ENCODE measurements at regions not wholly inside any gene's neighbourhood (a gene's known extent, or its start where the extent isn't known, plus 50 kb on each side); places are given as distances from the start of the nearest gene placed in this dataset.

DNA sequence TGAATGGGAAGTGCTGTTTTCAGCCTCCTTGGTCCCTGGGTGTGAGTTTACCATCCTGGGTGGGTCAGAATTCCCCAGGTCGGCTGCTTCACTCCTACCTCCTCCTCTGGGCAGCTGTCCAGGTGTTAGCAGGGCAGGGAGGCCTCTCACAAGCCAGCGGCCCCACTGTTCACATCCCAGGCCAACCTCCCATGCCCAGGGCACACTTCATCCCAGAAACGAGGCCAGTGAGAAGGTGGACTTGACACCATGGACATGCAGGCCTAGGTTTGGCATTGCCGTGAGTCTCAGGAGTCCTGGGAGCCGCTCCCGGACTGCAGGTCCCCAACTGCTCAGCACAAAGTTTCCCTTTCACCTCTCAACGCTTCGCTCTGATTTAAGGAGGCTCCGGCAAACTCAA, 229.6 kb upstream of the IRX2 start:
- TF ChIP-seq CTCF (IDR thresholded peaks at IDR 0.05) (no peak), KAT7 (CRISPR knock-in tag; IDR thresholded peaks at IDR 0.05; ENCODE audit: borderline replicate concordance) (no peak), ZNF671 (CRISPR knock-in tag; IDR thresholded peaks at IDR 0.05) (no peak), ZSCAN18 (CRISPR knock-in tag; IDR thresholded peaks at IDR 0.05) (no peak), GABPB1 (CRISPR knock-in tag; IDR thresholded peaks at IDR 0.05) (no peak), ETV6 (CRISPR knock-in tag; IDR thresholded peaks at IDR 0.05) (no peak), ATF2 (CRISPR knock-in tag; IDR thresholded peaks at IDR 0.05; ENCODE audit: borderline replicate concordance, low read depth) (no peak), ZNF219 (CRISPR knock-in tag; IDR thresholded peaks at IDR 0.05; ENCODE audit: borderline replicate concordance) (no peak)
- TF ChIP-seq, protein P1, sequence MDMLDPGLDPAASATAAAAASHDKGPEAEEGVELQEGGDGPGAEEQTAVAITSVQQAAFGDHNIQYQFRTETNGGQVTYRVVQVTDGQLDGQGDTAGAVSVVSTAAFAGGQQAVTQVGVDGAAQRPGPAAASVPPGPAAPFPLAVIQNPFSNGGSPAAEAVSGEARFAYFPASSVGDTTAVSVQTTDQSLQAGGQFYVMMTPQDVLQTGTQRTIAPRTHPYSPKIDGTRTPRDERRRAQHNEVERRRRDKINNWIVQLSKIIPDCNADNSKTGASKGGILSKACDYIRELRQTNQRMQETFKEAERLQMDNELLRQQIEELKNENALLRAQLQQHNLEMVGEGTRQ (CRISPR knock-in tag; IDR thresholded peaks at IDR 0.05): no peak
- TF ChIP-seq, protein P2, sequence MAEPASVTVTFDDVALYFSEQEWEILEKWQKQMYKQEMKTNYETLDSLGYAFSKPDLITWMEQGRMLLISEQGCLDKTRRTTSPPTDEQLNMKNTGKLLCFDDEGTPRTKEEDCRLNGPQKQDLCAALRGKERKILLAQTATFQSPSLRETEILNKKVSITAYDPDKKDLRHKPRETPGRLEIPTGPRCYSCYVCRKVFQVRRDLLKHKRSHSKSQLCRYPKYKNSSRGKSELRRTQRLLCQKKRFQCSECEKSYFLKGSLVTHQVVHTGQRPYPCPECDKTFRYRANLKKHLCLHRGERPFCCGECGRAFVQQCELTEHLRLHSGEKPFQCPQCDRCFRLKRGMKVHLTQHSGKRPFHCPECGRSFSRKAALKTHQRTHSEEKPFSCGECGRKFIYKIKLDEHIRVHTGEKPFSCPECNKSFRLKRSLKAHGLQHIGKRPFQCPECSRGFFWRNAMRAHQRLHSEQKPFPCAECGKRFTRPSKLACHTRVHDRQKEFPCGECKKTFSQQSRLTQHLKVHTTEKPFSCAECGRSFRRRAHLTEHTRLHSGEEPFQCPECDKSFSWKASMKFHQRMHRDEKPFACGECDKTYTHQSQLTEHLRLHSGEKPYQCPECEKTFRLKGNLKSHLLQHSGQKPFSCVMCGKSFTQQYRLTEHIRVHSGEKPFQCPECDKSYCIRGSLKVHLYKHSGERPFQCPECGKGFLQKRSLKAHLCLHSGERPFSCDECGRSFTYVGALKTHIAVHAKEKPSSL (CRISPR knock-in tag; conservative IDR thresholded peaks at IDR 0.05): no peak

Measured in WTC11 (cell line).